WI38 (cell line): ENCODE measurements at regions not wholly inside any gene's neighbourhood (a gene's known extent, or its start where the extent isn't known, plus 50 kb on each side); places are given as distances from the start of the nearest gene placed in this dataset.

Experiments
- H3K4me3 ChIP-seq: 2 replicates; pipeline ENCODE4 v1.5.1; 2011; ENCODE audit warnings: low read depth, mild to moderate bottlenecking, control low read depth, low read length
- TF ChIP-seq, protein P1 (sequence below): IDR thresholded peaks from 2 replicates; pipeline ENCODE4 v1.5.1; 2012; ENCODE audit warnings: low read depth, mild to moderate bottlenecking, control low read depth, low read length

GRCh38 chr5:88610586-88610985 is 272.4 kb downstream of the MEF2C start:
- no peak overlapping the region for H3K4me3 ChIP-seq
- TF ChIP-seq, protein P1, sequence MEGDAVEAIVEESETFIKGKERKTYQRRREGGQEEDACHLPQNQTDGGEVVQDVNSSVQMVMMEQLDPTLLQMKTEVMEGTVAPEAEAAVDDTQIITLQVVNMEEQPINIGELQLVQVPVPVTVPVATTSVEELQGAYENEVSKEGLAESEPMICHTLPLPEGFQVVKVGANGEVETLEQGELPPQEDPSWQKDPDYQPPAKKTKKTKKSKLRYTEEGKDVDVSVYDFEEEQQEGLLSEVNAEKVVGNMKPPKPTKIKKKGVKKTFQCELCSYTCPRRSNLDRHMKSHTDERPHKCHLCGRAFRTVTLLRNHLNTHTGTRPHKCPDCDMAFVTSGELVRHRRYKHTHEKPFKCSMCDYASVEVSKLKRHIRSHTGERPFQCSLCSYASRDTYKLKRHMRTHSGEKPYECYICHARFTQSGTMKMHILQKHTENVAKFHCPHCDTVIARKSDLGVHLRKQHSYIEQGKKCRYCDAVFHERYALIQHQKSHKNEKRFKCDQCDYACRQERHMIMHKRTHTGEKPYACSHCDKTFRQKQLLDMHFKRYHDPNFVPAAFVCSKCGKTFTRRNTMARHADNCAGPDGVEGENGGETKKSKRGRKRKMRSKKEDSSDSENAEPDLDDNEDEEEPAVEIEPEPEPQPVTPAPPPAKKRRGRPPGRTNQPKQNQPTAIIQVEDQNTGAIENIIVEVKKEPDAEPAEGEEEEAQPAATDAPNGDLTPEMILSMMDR: no peak

DNA sequence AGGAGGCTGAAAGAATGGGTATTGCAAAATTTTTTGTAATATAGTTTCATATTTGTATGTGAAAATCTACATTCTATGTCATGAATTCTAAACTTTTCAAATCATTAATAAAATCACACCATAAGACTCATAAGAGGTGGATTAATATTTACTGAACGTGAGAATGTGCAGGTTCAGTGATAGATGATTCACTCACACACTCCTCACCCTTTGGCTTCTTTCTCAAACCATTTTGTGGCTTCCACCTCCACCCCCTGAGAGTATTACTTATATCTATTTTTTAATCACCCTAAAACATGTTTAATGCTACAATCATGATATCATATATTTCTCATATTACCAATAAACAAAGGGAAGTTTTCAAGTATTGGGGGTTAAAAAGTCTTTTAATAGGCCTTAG is 275.5 kb downstream of the MEF2C start:
- no peak overlapping the region for H3K4me3 ChIP-seq
- TF ChIP-seq, protein P1: no peak

- TF ChIP-seq, protein P1: no peak
- no peak overlapping the region for H3K4me3 ChIP-seq
Observed at GRCh38 chr5:88606626-88607025, 276.4 kb downstream of the MEF2C start.

- no peak overlapping the region for H3K4me3 ChIP-seq
- TF ChIP-seq, protein P1: no peak
Observed at GRCh38 chr5:88606173-88606572, 276.8 kb downstream of the MEF2C start.

- no peak overlapping the region for H3K4me3 ChIP-seq
- TF ChIP-seq, protein P1: no peak
Observed at GRCh38 chr5:88602584-88602983, 280.4 kb downstream of the MEF2C start.

DNA sequence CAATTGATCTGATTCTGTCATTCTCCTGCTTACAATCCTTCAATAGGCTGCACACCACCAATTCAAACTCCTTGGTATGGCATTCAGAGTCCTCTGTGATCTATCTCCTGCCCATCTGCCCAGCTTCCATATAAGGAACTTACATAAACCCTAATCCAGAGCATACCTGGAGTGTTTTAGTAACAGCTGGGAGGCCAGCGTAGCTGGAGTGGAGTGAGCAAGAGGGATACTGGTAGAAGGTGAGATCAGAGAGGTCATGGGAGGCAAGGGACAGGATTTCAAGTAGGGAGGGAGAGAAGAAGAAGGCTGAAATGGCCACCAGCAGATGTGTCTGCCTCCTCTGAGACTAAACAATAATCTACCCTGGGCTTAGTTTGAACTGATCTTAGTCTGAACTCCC is 288.5 kb downstream of the MEF2C start:
- no peak overlapping the region for H3K4me3 ChIP-seq
- TF ChIP-seq, protein P1: no peak

DNA sequence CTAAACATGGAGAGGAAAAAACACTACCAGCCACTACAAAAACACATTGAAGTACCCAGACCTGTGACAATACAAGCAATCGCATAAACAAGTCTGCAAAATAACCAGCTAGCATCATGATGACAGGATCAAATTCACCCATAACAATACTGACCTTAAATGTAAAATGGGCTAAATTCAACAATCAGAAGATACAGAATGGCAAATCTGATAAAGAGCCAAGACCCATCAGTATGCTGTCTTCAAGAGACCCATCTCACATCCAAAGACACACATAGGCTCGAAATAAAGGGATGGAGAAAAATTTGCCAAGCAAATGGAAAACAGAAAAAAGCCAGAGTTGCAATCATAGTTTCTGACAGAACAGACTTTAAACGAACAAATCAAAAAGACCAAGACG is 294.4 kb downstream of the MEF2C start:
- H3K4me3 ChIP-seq: no peak overlapping the region
- TF ChIP-seq, protein P1: no peak
